GM10266 (cell line): ENCODE measurements at regions not wholly inside any gene's neighbourhood (a gene's known extent, or its start where the extent isn't known, plus 50 kb on each side); places are given as distances from the start of the nearest gene placed in this dataset.

Source experiments
- DNase-seq: peaks from one replicate; pipeline ENCODE4 v3.0.0; 2012; ENCODE audit errors: extremely low spot score
- CTCF ChIP-seq: IDR thresholded peaks from 2 replicates; pipeline ENCODE4 v1.5.1; 2012; ENCODE audit warnings: mild to moderate bottlenecking, low read depth; ENCODE audit not compliant: control insufficient read depth, insufficient read depth; ENCODE audit errors: missing control alignments

DNA sequence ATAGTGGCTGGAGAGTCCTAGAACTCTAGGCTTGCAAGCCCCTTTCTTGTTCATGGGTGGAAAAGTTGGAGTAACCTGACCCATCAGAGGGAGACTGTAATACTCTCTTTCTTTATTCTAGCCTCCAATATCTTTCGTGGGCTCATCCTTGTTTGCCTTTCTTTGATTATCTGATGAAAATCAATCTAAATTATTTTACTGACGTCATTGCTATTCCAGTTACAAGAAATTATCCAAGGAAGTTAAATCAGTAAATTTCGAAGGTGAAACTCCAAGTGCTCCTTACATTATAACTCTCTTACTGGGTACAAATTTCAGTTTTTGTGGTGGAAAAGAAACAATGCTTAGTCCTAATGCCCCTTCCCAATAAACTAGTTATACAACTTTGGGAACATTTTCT is 412.9 kb downstream of the IDS start:
- DNase-seq = no peak
- TF ChIP-seq CTCF = no peak

- no peak for DNase-seq
- TF ChIP-seq CTCF = no peak
Observed at GRCh38 chrX:149079805-149080406, 425.2 kb downstream of the IDS start.

DNA sequence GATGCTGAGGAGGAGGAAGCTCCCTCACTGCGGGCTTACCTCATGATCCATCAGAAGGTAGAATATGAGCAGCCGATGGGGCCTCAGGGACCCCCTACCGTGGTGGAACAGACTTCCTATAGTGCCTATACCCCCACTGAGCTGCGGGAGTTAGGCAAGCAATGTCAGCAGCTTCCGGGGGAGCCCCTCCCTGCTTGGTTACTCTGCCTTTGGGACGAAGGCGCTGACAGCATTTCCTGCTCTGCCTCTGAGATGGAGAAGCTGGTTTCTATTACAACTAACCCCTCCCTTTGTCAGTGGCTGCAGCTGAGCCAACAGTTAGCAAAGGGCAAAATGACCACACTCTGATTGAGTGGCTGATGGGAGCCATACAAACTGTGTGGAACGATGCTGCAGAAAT is 430.7 kb downstream of the IDS start:
- no peak for TF ChIP-seq CTCF
- DNase-seq = peak; percentile 1

DNA sequence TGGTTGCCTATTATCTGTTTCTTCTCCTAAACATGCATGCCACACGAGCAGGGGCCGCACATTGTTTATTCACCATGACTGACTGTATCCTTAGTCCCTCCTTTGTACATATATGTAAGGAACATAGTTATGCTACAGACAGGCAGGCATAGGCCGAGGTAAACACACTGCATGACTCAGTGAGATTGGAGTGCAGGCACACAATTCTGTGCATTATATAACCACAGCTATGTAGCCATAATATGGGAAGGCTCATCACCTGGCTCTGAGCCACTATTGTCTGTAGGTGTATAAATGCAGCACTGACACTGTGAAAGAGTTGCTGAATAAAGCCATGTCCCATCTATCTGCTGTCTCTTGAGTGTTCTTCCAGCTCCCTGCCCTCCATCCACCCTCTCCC is 431.6 kb downstream of the IDS start:
- no peak for DNase-seq
- TF ChIP-seq CTCF = no peak

DNA sequence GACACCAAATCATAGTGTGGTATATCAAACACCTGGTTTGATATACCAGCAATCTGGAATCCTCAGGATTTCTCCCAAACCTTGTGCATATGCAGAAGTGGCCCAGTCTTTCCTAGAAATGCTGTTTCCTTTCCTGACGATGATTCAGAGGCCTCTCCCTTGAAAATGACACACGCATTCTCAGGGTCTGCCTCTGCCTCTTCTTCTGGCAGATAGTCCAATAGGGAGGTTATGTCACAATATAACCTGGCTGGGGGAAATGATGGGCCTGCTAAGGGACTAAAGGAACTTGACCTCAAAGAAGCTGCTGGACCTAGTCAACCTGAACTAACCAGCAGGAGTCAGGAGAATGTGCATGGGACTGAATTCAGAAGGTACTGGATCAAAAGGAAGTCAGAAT is 435.2 kb downstream of the IDS start:
- TF ChIP-seq CTCF = no peak
- no peak for DNase-seq

DNA sequence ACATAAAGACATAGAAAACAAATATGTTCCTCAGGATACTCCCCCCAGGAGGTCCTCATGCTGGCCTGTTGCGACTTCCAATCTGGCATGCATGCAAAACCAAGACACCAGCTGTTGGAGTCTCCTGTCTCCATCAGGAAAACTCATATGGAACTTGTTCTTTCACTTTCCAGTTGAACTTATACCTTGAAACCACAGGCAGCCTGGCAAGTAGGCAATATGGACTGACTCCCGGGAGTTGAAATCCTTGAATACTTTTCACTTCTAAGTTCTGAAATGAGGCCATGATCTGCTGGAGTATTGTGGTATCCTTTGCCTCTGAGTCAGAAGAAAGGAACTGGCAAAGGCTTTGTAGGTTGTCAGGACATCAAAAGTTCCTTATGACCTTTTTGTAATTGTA is 444.2 kb downstream of the IDS start:
- DNase-seq = no peak
- no peak for TF ChIP-seq CTCF
